AG04450 (cell line): ENCODE measurements at regions not wholly inside any gene's neighbourhood (a gene's known extent, or its start where the extent isn't known, plus 50 kb on each side); places are given as distances from the start of the nearest gene placed in this dataset.
A peak's percentile ranks its signal among the peaks of the same experiment; 100 is the strongest.

Source experiments
- CTCF ChIA-PET: fragments of 300-600, 350-600 bp; formaldehyde crosslinking; extraction: SDS; loops from one replicate; lab custom pipeline; 2022; ENCODE audit warnings: antibody characterized with exemption, inconsistent platforms; lab: Charles Lee
- POLR2A ChIA-PET: fragments of 350-600 bp; formaldehyde crosslinking; extraction: SDS; loops from one replicate; lab custom pipeline; 2021; ENCODE audit warnings: antibody characterized with exemption, inconsistent platforms; lab: Yijun Ruan, JAX
- DNase-seq: peaks from one replicate; pipeline ENCODE4 v3.0.0-alpha.2; 2011; ENCODE audit warnings: low read depth, low spot score
- H3K27ac ChIP-seq: one replicate; pipeline ENCODE4 v1.5.1; 2012; ENCODE audit warnings: low read depth, low read length, control low read depth
- H3K27me3 ChIP-seq: one replicate; pipeline ENCODE4 v1.6.0; 2012; ENCODE audit warnings: low read length; ENCODE audit not compliant: control insufficient read depth, insufficient read depth
- H3K4me3 ChIP-seq: 2 replicates; pipeline ENCODE4 v1.5.1; 2011; ENCODE audit warnings: mild to moderate bottlenecking, low read depth, low read length, control low read depth
- H3K9me3 ChIP-seq: 2 replicates; pipeline ENCODE4 v1.5.1; 2012; ENCODE audit warnings: low read length; ENCODE audit not compliant: control insufficient read depth, insufficient read depth
- TF ChIP-seq, protein P1 (sequence below): IDR thresholded peaks from 2 replicates; pipeline ENCODE4 v1.5.1; 2011; ENCODE audit warnings: low read depth, low read length, control low read depth, inconsistent platforms

DNA sequence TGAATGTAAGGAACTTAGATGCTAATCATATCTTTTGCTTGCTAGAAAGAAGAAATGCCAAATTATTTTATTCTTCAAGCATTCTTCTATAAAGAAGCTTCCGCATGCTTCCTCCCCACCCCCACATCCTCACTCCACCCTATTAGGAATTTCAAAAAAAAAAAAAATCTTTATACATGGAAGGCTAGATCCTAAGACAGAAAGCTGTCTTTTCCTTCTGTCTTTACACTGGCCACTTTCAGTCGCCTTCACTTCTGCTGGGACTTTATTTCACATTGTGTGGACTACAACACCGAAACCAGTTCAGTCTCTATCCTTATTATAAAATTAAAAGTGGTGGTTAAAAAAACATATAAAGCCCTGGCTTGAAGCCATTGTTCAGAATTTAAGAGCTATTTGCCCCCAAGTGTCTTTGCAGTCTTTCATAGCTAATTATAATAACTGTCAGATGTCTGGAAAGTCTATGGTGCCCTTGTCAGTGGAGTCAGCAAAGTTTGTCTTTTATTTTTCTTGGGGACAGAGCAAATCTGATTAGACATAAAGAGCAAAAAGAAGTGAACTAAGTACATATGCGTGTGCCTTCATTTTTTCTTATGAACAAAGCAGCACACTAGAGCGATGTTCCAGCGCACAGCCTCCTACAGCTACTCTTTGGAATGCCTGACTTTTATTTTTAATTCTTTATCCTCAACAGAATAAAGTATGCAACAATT is 297.7 kb downstream of the PTPRC start:
- Histone ChIP-seq H3K27ac (no peak overlapping the region), H3K27me3 (no peaks in the 10 kb centered on the region), H3K4me3 (peak overlapping the region; percentile 69), H3K9me3 (no peaks in the 10 kb centered on the region)
- POLR2A ChIA-PET, result interaction anchor here (0.6 to 2.7 kb wide), 9 partner anchors 27 to 1299 kb away, joined by 3 to 12 read pairs (median 4); no protein-coding TSS in a partner anchor
- CTCF ChIA-PET, result interaction anchor here (0.9 to 1.9 kb wide), 5 partner anchors 153 to 528 kb away, joined by 5 to 6 read pairs (median 6); no protein-coding TSS in a partner anchor
- TF ChIP-seq, protein P1, sequence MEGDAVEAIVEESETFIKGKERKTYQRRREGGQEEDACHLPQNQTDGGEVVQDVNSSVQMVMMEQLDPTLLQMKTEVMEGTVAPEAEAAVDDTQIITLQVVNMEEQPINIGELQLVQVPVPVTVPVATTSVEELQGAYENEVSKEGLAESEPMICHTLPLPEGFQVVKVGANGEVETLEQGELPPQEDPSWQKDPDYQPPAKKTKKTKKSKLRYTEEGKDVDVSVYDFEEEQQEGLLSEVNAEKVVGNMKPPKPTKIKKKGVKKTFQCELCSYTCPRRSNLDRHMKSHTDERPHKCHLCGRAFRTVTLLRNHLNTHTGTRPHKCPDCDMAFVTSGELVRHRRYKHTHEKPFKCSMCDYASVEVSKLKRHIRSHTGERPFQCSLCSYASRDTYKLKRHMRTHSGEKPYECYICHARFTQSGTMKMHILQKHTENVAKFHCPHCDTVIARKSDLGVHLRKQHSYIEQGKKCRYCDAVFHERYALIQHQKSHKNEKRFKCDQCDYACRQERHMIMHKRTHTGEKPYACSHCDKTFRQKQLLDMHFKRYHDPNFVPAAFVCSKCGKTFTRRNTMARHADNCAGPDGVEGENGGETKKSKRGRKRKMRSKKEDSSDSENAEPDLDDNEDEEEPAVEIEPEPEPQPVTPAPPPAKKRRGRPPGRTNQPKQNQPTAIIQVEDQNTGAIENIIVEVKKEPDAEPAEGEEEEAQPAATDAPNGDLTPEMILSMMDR, result no peak
- DNase-seq, result no peak

DNA sequence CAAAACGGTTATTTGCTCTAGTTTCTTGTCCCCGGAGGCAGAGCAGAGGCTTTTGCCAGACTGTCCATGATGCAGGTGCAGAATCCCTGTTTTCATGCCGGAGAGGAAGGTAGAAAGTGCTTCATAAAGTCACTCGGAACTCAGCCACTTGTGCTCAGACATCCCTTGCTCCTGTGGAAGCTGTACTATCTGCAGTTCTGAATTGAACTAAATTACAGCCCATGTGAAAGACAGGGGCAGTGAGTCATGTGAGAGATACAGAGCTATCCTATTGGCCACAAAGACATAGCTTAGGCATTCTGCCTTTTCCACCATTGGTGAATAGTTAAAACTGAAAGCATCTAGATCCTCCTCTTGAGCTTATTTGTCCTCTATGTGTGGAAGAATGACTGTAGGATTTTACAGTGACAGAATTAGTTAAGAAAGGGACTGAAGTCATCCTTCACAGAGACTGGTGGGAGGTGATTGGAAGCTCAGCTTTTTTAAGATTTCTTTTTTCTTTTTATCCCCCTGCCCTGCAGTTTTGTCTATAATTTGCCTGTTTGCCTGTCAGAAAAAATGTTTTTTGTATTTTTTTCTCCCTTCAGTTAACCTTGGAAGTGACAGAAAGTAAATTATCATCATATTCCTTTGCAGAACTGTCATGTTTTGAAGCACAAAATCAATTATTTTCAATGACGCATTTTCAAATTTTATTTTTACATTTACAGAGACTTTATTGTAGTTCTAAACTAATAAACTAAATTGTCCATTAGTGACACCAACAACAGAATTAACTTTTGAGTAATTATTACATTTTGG is 298.6 kb downstream of the PTPRC start:
- CTCF ChIA-PET, result interaction anchor here (0.5 to 1.9 kb wide), 6 partner anchors 40 to 527 kb away, joined by 3 to 6 read pairs (median 6); no protein-coding TSS in a partner anchor

DNA sequence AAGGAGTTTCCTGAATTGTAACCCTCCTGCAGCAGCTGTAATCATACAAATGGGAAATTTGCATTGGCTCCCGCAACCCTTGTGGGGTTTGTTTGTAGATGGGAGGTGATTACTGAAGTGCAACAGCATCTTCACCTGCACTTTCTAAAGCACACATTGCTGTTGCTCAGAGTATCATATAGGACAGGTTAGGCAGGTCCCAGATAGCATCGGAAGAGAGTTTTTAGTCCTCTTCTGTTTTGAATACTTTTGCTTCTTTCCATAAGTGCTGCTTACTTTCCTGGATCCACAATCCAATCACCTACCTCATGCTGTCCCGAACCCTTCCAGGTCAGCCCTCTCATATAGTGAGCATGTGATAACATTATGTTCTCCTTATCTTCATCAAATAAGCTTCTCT is 300.4 kb downstream of the PTPRC start:
- no peak overlapping the region for H3K27ac ChIP-seq
- CTCF ChIA-PET, result no interaction called here
- H3K9me3 ChIP-seq, result no peaks in the 10 kb centered on the region
- H3K27me3 ChIP-seq, result no peaks in the 10 kb centered on the region
- TF ChIP-seq, protein P1, result no peak
- H3K4me3 ChIP-seq, result no peak overlapping the region
- no peak for DNase-seq
- POLR2A ChIA-PET, result no interaction called here

More for the DNA sequence above, 298.6 kb downstream of the PTPRC start:
- Histone ChIP-seq H3K9me3 (no peaks in the 10 kb centered on the region), H3K27me3 (no peaks in the 10 kb centered on the region), H3K27ac (peak overlapping the region; percentile 58), H3K4me3 (peak overlapping the region; percentile 69)
- DNase-seq, result peak; percentile 80
- POLR2A ChIA-PET, result interaction anchor here (0.6 to 2.7 kb wide), 9 partner anchors 27 to 1298 kb away, joined by 3 to 12 read pairs (median 4); no protein-coding TSS in a partner anchor
- TF ChIP-seq, protein P1, result no peak

DNA sequence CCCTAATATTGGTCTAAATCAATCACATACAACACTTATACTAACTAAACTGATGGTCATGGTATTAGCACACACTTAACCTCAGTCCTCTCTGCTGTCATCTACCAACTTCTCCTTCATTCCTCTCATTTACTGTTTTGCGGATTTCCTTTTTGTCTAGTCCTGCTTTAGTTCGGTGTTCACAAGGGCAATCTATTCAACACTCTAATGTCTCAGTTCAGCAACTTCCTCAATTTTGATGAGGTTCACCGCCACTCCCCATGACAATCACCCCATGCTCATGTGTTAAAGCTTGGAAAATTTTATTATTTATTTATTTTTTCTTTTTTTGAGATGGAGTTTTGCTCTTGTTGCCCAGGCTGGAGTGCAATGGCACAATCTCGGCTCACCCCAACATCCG is 301.1 kb downstream of the PTPRC start:
- Histone ChIP-seq H3K27ac (no peak overlapping the region), H3K9me3 (no peaks in the 10 kb centered on the region), H3K27me3 (no peaks in the 10 kb centered on the region), H3K4me3 (no peak overlapping the region)
- TF ChIP-seq, protein P1, result no peak
- no peak for DNase-seq
- CTCF ChIA-PET, result no interaction called here
- POLR2A ChIA-PET, result no interaction called here
